ENCODE measurements at regions not wholly inside any gene's neighbourhood (a gene's known extent, or its start where the extent isn't known, plus 50 kb on each side); places are given as distances from the start of the nearest gene placed in this dataset.

GRCh38 chr11:80914311-80914710, 1473.5 kb upstream of the TENM4 start:
- H3K4me3 Mint-ChIP-seq = no peak overlapping the region
- no peak for DNase-seq
- H3K4me1 Mint-ChIP-seq = no peaks in the 10 kb centered on the region
- CTCF ChIA-PET = no interaction called here
- H3K9me3 Mint-ChIP-seq = no peaks in the 10 kb centered on the region
- no peaks in the 10 kb centered on the region for H3K36me3 Mint-ChIP-seq (ENCODE audit: low read depth)
- no peaks in the 10 kb centered on the region for H3K27me3 Mint-ChIP-seq
- no peak overlapping the region for H3K27ac Mint-ChIP-seq
- POLR2A ChIA-PET = no interaction called here

GRCh38 chr11:80911666-80912065, 1470.8 kb upstream of the TENM4 start:
- CTCF ChIA-PET = no interaction called here
- H3K4me1 Mint-ChIP-seq = no peaks in the 10 kb centered on the region
- no peak for DNase-seq
- POLR2A ChIA-PET = no interaction called here
- H3K27me3 Mint-ChIP-seq = no peaks in the 10 kb centered on the region
- H3K4me3 Mint-ChIP-seq = no peak overlapping the region
- H3K36me3 Mint-ChIP-seq (ENCODE audit: low read depth) = no peaks in the 10 kb centered on the region
- no peaks in the 10 kb centered on the region for H3K9me3 Mint-ChIP-seq
- H3K27ac Mint-ChIP-seq = no peak overlapping the region

GRCh38 chr11:80900265-80900664, 1459.4 kb upstream of the TENM4 start:
- no peaks in the 10 kb centered on the region for H3K4me1 Mint-ChIP-seq
- H3K9me3 Mint-ChIP-seq = peaks cover 18% of the 10 kb centered on the region
- no peaks in the 10 kb centered on the region for H3K36me3 Mint-ChIP-seq (ENCODE audit: low read depth)
- H3K4me3 Mint-ChIP-seq = no peak overlapping the region
- DNase-seq = no peak
- ChIA-PET POLR2A (no interaction called here), CTCF (interaction anchor here (0.5 kb wide), 1 partner anchor 66 kb away, joined by 3 read pairs; no protein-coding TSS in a partner anchor)
- H3K27me3 Mint-ChIP-seq = no peaks in the 10 kb centered on the region
- H3K27ac Mint-ChIP-seq = no peak overlapping the region

GRCh38 chr11:80899381-80899780, 1458.6 kb upstream of the TENM4 start:
- ChIA-PET CTCF (no interaction called here), POLR2A (no interaction called here)
- H3K4me3 Mint-ChIP-seq = no peak overlapping the region

GRCh38 chr11:80898910-80899309, 1458.1 kb upstream of the TENM4 start:
- peaks cover 16% of the 10 kb centered on the region for H3K9me3 Mint-ChIP-seq
- no peaks in the 10 kb centered on the region for H3K4me1 Mint-ChIP-seq
- H3K27ac Mint-ChIP-seq = no peak overlapping the region
- ChIA-PET POLR2A (no interaction called here), CTCF (no interaction called here)
- no peaks in the 10 kb centered on the region for H3K27me3 Mint-ChIP-seq
- no peak overlapping the region for H3K4me3 Mint-ChIP-seq
- no peak for DNase-seq
- H3K36me3 Mint-ChIP-seq (ENCODE audit: low read depth) = no peaks in the 10 kb centered on the region

More at GRCh38 chr11:80899381-80899780, 1458.6 kb upstream of the TENM4 start:
- Mint-ChIP-seq H3K36me3 (ENCODE audit: low read depth) (no peaks in the 10 kb centered on the region), H3K27ac (no peak overlapping the region), H3K27me3 (no peaks in the 10 kb centered on the region), H3K9me3 (peaks cover 18% of the 10 kb centered on the region), H3K4me1 (no peaks in the 10 kb centered on the region)
- DNase-seq = no peak

DNA sequence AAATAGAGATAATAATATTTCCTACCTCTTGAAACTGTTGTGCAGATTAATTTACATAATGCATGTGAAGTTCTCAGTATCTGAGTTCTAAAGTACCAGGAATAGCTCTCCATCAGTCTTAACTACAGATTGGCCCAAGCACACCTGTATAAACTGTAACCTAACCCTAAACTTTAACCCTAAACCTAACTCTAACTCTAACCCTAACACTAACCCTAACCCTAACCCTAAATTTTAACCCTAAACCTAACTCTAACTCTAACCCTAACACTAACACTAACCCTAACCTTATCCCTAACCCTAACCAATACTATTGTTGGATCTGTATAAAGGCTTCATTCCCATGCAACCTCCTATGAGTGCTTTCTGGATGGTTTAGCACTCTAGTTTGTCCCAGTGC, 1445.9 kb upstream of the TENM4 start:
- ChIA-PET CTCF (no interaction called here), POLR2A (no interaction called here)
- no peak overlapping the region for H3K27ac Mint-ChIP-seq
- no peak for DNase-seq
- H3K27me3 Mint-ChIP-seq = no peaks in the 10 kb centered on the region
- H3K4me1 Mint-ChIP-seq = no peaks in the 10 kb centered on the region
- no peak overlapping the region for H3K4me3 Mint-ChIP-seq
- H3K9me3 Mint-ChIP-seq = peaks cover 2% of the 10 kb centered on the region
- no peaks in the 10 kb centered on the region for H3K36me3 Mint-ChIP-seq (ENCODE audit: low read depth)

- Mint-ChIP-seq H3K27me3 (no peaks in the 10 kb centered on the region), H3K9me3 (no peaks in the 10 kb centered on the region), H3K27ac (no peak overlapping the region), H3K36me3 (ENCODE audit: low read depth) (no peaks in the 10 kb centered on the region), H3K4me3 (no peak overlapping the region), H3K4me1 (no peaks in the 10 kb centered on the region)
- ChIA-PET POLR2A (no interaction called here), CTCF (no interaction called here)
- DNase-seq = no peak
These were observed 1432.6 kb upstream of the TENM4 start for GRCh38 chr11:80873310-80873999.

DNA sequence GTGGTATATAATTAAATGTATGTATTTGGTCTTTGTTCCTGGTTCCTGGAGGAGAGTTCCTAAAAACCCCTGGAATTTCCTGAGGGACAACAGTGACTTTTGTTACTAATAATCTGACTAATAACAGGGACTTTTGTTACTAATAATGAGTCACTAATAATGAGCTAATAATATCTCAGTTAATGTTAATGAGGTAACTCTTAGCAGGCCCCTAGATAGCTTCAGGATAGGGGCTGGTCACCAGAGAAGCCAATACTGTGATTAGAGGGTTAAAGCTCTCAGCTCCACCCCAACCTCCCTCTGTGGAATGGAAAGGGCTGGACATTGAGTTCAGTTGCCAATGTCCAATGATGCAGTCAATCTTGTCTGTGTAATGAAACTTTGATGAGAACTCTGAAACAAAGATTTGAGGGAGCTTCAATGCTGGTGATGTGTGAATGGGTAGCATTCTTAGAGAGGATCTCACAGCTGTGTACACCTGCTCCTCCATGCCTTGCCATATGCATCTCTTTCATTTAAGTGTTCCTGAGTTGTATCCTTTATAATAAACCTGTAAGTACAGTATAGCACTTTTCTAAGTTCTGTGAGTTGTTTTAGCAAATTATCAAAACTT, 1431.4 kb upstream of the TENM4 start:
- Mint-ChIP-seq H3K9me3 (no peaks in the 10 kb centered on the region), H3K27me3 (no peaks in the 10 kb centered on the region), H3K36me3 (ENCODE audit: low read depth) (no peaks in the 10 kb centered on the region), H3K4me3 (no peak overlapping the region), H3K4me1 (no peaks in the 10 kb centered on the region), H3K27ac (no peak overlapping the region)
- ChIA-PET POLR2A (no interaction called here), CTCF (no interaction called here)
- no peak for DNase-seq

DNA sequence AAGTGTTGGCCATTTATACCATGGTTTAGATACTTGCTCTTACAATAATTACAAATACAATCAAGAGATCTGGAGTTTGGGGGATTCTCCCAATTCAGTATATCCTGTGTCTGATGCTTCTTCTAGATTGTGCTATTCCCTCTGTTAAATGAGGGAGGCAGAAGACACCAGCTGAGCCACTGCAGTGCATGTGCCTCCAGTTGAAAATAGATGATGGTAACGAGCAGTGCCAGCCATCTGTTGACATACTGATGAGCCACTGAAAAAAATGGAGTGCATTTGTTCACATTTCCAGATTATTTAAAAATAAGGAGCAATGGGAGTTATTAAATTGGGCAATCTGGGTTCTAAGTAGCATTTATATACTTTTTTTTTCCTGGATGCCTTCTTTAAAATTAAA, 1428.0 kb upstream of the TENM4 start:
- H3K9me3 Mint-ChIP-seq = no peaks in the 10 kb centered on the region
- CTCF ChIA-PET = no interaction called here
- H3K27ac Mint-ChIP-seq = no peak overlapping the region
- H3K36me3 Mint-ChIP-seq (ENCODE audit: low read depth) = no peaks in the 10 kb centered on the region
- H3K4me1 Mint-ChIP-seq = no peaks in the 10 kb centered on the region
- H3K4me3 Mint-ChIP-seq = no peak overlapping the region
- POLR2A ChIA-PET = no interaction called here
- DNase-seq = no peak
- H3K27me3 Mint-ChIP-seq = no peaks in the 10 kb centered on the region

- Mint-ChIP-seq H3K4me3 (no peak overlapping the region), H3K36me3 (ENCODE audit: low read depth) (no peaks in the 10 kb centered on the region), H3K4me1 (no peaks in the 10 kb centered on the region), H3K27ac (no peak overlapping the region), H3K9me3 (no peaks in the 10 kb centered on the region), H3K27me3 (no peaks in the 10 kb centered on the region)
- POLR2A ChIA-PET = no interaction called here
- no peak for DNase-seq
- CTCF ChIA-PET = no interaction called here
These were observed 1421.2 kb upstream of the TENM4 start for GRCh38 chr11:80862011-80862410.

GRCh38 chr11:80861193-80861592, 1420.4 kb upstream of the TENM4 start:
- Mint-ChIP-seq H3K9me3 (no peaks in the 10 kb centered on the region), H3K4me1 (no peaks in the 10 kb centered on the region), H3K4me3 (no peak overlapping the region), H3K36me3 (ENCODE audit: low read depth) (no peaks in the 10 kb centered on the region), H3K27ac (no peak overlapping the region), H3K27me3 (no peaks in the 10 kb centered on the region)
- no peak for DNase-seq
- POLR2A ChIA-PET = no interaction called here
- CTCF ChIA-PET = no interaction called here

DNA sequence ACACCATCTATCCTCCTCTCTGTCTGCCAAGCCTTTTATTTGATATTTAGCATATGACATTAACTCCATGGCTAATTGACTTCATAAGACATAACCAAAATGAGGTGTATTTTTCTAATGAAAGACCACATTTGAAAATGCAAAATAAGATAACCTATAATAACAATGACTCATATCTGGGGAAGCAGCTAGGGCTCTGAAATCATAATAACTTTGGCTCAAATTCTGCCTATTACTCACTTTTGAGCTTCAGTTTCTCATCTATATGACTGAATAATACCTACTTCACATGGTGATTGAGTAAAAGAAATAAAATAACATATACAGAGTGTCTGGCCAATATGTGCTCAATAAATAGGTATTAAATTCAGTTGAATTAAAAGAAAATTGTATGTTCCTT, 1419.8 kb upstream of the TENM4 start:
- no peaks in the 10 kb centered on the region for H3K27me3 Mint-ChIP-seq
- H3K9me3 Mint-ChIP-seq = no peaks in the 10 kb centered on the region
- no peak overlapping the region for H3K27ac Mint-ChIP-seq
- no peak for DNase-seq
- POLR2A ChIA-PET = no interaction called here
- no peaks in the 10 kb centered on the region for H3K4me1 Mint-ChIP-seq
- CTCF ChIA-PET = no interaction called here
- no peak overlapping the region for H3K4me3 Mint-ChIP-seq
- no peaks in the 10 kb centered on the region for H3K36me3 Mint-ChIP-seq (ENCODE audit: low read depth)

GRCh38 chr11:80856066-80856465, 1415.2 kb upstream of the TENM4 start:
- no peaks in the 10 kb centered on the region for H3K27me3 Mint-ChIP-seq
- no peak for DNase-seq
- CTCF ChIA-PET = no interaction called here
- no peaks in the 10 kb centered on the region for H3K4me1 Mint-ChIP-seq
- H3K9me3 Mint-ChIP-seq = no peaks in the 10 kb centered on the region
- no peak overlapping the region for H3K4me3 Mint-ChIP-seq
- H3K27ac Mint-ChIP-seq = no peak overlapping the region
- H3K36me3 Mint-ChIP-seq (ENCODE audit: low read depth) = no peaks in the 10 kb centered on the region
- POLR2A ChIA-PET = no interaction called here

DNA sequence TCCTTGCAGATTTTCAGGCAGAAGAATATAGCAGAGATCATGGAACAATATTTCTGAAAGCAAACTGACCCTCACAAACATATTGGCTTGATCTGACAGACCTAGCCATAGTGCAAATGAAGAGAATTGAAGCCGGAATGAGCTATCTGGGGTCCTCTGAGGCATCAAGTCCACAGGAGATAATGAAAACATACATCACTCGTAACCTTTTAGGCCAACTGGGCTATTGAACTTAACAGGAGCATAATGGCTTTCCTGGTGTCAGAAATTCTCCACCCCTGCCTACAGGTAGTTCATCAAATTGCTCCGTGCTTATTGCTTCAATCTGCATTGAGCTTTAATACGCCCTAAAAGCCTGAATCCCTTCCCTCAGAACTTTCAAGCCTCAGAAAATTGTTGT, 1414.6 kb upstream of the TENM4 start:
- CTCF ChIA-PET = no interaction called here

More for the DNA sequence above, 1414.6 kb upstream of the TENM4 start:
- DNase-seq = no peak
- Mint-ChIP-seq H3K27ac (no peak overlapping the region), H3K4me3 (no peak overlapping the region), H3K27me3 (no peaks in the 10 kb centered on the region), H3K4me1 (no peaks in the 10 kb centered on the region), H3K9me3 (no peaks in the 10 kb centered on the region), H3K36me3 (ENCODE audit: low read depth) (no peaks in the 10 kb centered on the region)
- POLR2A ChIA-PET = no interaction called here

Data from activated CD4-positive, alpha-beta T cell treated with anti-CD3 and anti-CD28 coated beads, Interleukin-2, amount 10 ng/mL, durations not matched to agents 7 days and 5 days (primary cell).